AML-193 (cell line): ENCODE measurements at regions not wholly inside any gene's neighbourhood (a gene's known extent, or its start where the extent isn't known, plus 50 kb on each side); places are given as distances from the start of the nearest gene placed in this dataset.
"Not testable (repeated sequence)": the region's sequence is repeated elsewhere in the genome, so short reads cannot be mapped to it uniquely, and the experiment has no call there.

Source experiments
- DNase-seq, 2 experiments: peaks; one replicate each; lab custom pipeline; 2025; lab: John Stamatoyannopoulos, UW

DNA sequence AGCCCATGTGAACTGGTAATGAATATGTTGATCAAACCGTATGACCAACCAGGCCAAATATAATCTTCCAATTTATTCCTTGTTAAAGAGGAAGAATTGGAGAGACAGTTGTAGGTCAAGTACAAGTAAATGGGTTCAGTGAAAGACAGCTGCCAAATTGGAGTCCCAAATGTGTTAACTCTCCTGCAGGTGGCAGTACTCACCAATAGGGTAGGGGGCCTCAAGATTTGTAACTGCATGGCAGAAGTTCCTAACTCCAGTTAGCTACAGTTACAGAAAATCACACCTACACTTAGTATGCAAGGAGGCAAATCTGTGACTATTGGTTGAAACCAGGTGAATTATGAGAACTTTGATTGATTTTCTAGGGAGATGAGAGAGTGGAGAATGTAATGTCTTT, 278.0 kb downstream of the ZBBX start:
- DNase-seq: peak; percentile 54 to 57

DNA sequence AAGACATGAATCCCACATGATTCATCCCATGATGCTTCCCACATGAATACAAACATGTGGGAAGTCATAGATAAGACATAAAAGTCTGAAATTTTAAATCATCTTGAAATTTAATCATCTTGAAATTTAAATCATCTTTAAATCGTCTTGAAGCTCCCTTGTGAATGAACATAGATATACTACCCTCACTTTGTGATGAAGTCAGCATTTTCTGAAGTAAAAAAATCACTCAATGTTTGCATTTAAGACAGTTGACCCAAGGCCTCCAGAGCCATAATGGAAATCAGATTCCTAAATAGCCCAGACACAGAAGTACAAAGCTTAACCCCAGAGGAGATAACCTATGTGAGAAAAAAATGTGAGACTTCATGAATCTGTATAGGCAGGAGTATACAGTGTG, 279.4 kb downstream of the ZBBX start:
- no peak for DNase-seq

DNA sequence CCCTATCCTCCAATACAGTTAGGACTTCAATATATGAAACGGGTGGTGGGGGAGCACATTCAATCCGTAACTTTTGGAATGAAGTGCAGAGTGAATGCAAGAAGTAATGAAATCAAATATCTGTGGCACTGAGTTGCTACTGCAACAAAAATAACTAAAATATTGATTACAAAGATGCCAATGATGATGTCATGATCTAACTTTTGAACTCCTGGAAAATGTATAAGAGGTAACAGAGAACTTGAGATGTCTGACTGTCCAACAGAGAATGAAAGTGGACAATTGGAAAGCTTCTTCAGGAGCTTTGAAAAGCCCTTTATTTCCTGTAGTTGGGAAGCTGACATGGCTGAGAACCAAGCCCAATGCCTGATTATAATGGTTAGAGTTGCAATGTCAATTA, 279.9 kb downstream of the ZBBX start:
- no peak for DNase-seq

DNA sequence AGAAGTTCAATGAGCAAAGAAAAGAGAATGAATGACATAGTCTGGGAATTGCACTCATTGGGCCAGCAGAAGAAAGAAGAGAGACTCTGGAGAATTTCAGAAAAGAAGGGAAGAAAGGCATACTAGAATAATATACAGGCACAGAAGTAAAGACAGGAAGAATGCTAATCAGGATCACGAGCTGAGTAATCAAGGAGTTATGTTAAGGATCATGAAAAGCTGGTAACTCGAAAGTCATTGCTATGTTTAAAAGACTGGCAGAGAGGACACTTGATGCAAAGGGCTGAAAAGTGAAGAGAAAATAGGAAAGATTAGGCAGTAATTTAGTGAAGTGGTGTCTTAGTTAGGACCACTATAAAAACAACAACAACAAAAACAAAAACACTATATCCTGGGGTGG, 284.1 kb downstream of the ZBBX start:
- DNase-seq: no peak

DNA sequence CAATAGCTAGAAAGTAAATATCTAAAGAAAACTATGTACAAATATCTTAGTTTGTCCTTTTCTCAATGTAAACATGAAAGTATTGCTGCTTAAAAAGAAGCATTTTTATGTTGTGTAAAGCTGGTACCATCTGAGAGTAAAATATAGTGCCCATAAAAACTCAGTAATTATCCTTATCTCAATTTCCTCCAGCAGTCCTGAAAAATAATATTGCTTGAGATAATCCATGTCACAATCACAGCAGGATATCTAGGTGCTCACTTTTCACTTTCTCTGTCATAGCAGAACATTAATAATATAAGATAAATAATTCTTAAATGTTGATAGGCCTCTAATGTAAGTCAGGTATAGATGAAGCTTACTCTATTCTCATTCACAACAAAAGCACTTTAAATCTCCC, 285.5 kb downstream of the ZBBX start:
- DNase-seq: no peak

DNA sequence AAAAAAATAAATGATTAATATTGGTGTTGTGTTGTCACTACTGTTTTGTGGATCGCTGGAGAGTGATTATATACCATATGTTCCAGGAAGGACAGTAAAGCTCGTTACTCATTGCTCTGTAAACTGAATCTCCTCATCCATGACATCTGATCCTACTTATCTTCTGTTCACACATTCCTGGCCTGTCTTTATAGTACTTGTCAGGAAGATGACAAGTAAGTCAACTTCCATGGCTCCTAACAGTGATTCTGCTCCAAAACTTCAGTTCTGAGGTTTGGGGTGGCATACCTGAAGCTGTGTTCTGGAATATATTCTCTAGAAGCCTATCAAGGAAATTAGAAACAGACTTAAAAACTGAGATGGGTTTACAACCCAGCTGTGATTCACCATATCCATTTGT, 288.9 kb downstream of the ZBBX start:
- DNase-seq: no peak

DNA sequence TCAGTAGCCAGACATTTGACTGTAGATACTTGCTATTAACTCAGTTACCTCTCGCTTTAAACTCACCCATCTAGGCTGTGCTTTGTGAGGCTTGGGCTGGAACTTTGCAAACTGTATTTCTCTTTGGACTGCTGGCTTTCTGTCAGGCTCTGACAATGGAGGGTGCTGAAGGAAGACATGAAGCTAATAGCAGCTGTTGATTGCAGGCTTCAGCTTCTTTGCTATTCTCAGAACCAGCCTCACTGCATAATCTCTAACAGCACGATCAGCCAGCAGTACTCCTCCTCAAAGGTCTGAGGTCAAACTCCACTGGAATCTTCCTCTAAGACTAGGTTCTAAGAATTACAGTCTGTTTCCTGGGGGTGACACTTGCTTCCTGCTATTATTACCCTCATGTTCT, 295.6 kb downstream of the ZBBX start:
- DNase-seq: peak; percentile 52 to 58

DNA sequence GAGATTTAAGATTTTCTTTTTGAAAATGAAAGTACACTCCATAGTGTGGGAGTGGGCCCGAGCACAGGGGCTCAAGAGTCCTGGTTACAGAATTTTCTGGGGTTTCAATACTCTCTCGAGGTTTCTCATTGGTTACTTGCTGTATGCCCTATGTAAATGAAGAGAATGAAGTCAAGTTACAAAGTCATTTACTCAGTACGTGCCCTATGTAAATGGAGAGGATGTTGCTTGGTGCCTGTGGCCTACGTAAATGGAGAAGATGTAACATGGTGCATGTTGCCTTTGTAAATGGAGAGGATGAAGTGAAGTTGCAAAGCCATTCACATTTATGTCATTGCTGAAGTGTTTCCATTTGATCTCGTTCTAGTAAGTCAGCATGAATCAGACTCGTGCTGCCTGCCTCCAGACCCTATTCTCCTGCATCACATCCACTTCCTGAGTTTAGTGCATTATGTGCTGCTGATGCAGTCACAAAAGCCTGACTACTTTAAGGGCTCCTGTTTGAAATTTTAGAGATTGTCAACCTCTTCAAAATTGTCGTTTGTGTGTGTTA, 302.0 kb downstream of the ZBBX start:
- DNase-seq: no peak

DNA sequence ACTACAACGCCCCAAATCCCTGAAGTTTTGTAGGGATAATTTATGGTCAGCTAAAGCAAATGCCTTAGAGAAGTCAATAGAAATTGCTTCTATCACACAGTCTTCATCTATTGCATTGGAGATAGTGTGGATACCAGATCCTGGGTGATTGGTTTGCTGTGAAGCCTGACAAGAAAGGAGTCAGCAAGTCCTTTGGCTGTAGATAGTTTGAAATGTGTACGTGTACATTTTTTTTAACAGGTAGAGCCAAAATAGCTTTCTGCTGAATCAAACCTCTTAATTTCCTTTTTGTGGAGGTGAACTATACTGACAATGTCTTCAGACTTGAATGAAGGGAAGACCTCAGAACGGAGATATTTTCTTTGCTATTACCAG, 312.3 kb downstream of the ZBBX start:
- no peak for DNase-seq

DNA sequence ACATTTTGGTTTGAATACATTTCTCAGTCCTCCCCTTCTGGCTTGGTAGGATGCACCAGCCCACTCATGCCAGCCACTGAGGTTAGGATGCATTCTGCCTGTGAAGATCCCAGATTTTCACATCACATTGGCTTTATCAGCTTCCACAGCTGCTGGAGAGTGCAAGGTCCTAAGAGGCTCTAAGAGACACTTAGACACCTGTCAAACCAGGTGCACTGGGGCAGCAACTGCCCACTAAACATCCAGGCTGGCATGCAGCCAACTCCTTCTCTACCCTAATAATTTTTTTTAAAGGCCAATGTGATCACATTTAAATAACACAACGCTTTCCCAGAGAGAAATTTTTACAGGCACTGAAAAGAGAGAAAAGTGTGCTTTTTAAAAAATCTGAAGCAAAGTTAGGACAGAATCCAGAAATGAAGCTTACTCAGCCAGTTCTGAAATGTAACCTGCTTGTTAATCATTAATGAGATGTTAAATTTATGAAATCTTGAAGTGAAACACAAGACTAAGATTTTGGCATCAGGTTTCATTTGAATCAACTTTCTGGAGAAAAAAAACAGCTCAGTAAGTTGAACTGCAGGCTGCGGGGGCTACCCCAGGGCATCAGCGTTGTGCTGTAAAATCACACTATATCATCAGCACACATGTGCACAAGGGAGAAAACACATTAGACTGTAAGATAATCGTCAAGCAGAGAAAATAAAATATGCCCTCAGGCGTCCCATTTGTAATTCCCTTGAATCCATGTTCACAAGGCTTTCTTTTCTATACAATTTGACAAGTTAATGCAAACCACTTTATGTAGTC, 312.9 kb downstream of the ZBBX start:
- DNase-seq: no peak

DNA sequence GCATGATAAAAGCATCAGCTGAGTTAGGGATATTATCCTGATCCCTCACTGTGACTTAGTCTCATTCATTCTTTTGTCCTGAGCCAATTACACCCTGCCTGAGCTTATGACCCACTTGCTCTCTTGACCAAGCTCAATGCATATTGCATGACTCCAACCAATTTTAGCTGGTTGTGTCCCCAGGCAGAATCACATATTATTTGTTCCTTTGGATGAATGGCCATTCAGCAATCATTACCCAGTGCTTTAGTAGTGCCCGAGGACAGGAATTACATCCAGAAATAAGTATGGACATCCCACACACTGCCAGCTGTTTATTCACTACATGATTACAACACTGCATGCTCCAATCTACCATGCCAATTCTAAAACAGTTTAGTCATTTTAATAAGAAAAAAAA, 322.5 kb downstream of the ZBBX start:
- no peak for DNase-seq

DNA sequence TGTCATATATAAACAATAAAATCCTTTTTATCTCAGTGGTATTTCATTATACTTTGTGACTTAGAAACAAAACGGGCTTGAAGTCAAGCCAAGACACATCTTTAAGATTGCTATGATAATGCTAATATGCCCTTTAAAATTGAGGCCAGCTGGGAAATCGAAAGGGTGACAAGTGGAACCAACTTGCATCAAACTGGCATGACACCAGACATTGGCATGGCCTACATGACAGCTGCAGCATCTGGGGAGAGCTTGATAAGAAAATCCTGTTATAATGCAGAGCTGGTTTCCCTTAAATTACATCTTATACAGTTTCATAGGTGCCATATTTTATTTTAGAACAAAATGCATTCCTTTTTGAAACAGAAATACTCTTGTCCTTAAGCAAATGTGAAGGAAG, 325.2 kb downstream of the ZBBX start:
- no peak for DNase-seq

DNA sequence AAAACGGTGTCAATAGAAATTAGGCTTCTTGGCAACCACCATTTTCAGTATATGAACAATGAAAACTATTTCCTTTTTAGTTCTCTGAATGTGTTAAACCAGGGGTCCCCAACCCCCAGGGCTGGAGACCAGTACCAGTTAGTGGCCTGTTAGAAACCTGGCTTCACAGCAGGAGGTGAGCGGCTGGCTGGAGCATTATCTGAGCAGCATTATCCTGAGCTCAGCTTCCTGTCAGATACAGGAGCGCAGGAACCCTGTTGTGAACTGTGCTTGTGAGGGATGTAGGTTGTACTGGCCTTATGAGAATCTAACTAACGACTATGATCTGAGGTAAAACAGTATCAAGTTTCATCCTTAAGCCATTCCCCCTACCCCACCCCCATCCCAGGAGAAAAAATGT, 328.7 kb downstream of the ZBBX start:
- no peak for DNase-seq

DNA sequence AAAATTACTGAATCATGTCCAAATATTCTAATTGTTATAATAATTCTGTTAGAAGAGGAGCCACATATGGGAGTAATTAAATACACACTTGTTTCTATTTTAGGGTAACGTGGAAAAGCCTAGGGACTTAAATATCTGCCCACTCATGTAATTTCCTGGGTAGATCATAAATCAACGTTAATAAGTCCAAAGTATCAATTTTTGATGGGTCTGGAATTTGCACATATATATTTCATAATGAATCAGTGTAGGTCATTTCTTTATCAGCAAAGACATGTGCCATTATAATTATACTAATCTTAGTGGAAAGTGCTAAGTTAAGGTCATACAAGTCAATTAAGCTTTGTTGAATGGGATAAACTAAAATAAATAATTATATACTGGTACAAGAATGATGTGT, 346.2 kb downstream of the ZBBX start:
- no peak for DNase-seq

DNA sequence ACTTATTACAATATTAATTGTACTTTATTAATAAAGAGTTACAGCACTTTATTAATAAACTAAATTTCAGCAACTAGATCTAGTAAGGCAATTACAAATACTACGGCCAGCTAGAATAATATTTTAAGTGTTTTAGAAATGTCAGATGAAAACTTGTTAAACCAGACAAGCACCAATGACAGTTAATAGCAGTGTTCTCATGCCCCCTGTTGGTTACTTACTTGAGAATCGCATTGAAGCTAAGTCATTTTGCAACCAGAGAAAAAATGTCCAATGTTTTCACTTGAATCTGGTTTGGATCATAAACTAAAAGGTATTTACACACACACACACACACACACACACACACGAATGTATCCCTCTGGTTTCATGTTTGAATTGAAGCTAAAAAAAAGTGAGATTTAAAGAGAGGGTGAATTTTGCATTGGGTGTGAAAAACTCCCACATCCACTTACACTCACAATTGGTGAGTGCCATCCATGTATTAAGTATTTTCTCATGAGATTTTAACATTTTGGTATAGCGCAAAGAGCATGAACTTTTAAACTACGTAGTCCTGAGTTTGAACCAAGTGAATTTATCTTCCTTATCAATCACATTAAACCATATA, 347.7 kb downstream of the ZBBX start:
- DNase-seq: peak; percentile 73 to 80

DNA sequence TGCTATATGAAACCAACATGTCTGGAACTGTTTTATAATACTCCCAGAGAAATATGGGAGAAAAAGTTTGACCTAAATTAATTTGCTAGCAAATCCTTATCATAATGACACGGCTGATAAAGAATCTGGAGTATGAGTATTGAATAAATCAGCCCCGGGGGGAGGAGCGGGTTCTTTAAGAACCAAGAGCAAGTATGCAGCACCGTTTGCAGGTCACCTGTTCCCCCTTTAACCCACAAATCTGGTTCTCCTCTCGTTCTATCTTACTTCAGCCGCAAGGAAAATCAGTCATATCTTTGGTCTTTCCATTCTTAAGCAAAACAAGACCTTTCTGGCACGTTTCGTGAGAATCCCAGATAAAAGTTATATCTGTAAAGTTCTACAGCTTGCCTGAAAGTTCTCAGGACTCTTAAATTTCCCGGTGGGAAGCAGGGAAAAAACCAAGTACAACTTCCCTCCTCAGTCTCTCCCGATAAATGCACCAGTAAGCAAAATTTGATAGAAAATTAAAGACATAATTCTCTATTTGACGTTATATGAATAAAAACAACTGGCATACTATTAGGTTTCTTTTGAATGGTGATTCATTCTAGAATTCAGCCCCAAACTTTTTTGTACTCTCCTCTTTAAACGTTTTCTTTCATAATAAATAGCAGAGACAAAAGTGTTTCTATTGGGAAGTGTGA, 348.6 kb downstream of the ZBBX start:
- no peak for DNase-seq

DNA sequence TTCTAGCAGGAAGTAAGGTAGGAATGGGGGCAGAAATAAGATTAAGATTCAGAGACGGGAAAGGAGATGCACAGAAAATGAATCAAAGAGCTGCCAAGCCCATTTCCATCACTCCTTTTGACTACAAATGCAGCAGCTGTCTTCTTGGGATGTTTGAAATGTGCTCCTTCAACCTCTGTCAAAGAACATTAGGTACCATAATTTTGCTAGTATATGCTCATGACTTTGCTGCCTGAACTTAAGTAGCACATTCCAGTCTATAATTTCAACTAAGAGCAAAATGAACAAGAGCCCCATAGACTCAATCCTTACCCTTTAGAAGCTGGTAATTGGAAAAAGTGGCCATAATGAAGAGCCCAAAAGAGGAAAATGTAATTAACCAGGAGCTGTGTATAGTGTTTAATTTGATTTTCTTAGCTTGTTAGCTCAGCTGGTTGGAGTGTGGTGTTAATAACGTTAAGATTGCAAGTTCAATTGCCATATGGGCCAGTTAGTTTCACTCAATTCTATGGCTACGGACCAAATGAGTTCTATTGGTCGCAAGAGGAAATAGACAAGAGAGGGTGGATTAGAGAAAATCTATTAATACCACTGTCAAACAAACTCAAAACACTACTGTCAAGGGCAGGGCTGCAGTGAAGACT, 349.9 kb downstream of the ZBBX start:
- no peak for DNase-seq

DNA sequence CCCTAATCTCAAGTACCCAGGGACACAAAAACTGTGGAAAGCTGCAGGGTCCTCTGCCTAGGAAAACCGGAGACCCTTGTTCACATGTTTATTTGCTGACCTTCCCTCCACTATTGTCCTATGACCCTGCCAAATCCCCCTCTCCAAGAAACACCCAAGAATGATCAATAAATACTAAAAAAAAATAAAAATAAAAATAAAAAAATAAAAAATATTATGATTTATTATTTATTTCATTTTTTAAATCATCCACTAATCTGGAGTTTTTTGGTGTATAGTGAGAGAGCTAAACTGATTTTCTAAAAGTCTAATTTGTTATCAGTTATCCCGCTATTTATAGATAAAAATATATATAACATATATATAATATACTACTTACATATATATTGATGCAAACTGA, 360.6 kb downstream of the ZBBX start:
- DNase-seq: not testable (repeated sequence)

DNA sequence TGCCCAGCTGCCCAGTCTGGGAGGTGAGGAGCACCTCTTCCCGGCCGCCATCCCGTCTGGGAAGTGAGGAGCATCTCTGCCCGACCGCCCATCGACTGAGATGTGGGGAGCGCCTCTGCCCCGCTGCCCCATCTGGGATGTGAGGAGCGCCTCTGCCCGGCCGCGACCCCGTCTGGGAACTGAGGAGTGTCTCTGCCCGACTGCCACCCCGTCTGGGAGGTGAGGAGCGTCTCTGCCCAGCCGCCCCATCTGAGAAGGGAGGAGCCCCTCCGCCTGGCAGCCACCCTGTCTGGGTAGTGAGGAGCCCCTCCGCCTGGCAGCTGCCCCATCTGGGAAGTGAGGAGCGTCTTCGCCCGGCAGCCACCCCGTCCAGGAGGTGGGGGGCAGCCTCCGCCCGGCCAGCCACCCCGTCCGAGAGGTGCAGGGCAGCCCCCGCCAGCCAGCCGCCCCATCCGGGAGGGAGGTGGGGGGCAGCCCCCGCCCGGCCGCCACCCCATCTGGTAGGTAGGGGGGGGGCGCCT, 361.4 kb downstream of the ZBBX start:
- DNase-seq: not testable (repeated sequence)

DNA sequence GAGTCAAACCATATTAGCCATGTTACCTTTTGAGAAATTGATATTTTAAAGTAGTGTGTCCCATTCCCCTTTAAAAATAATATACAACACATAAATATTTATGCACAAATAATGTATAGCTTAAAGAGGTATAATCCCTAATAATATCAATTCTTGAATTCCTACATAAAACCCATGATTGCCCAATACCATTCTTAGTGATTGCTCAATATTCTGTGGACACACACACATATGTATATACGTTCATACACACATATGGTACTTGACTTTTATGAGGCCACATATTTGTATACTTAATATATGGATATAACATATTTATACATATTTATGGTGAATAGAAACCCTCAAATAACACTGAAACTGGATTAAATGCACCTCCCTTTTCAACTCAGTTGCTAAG, 367.4 kb downstream of the ZBBX start:
- no peak for DNase-seq

DNA sequence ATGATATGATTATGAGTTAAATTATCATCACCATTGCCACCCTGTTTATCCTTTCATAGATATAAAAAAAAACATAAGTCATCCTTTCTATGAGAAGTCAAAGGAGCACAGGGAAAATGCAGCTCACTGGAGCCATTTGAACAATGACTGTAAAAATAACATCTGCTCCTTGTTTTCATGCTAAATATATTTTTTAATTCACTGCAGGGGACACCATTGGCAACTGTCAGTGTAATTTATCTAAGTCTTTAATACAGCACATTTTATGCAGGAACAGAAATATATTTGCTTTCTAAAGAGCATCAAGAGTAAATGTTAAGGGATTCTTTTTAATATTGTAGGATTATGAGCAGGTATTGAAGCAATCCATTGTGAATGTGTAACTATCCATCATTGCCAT, 371.3 kb downstream of the ZBBX start:
- no peak for DNase-seq

DNA sequence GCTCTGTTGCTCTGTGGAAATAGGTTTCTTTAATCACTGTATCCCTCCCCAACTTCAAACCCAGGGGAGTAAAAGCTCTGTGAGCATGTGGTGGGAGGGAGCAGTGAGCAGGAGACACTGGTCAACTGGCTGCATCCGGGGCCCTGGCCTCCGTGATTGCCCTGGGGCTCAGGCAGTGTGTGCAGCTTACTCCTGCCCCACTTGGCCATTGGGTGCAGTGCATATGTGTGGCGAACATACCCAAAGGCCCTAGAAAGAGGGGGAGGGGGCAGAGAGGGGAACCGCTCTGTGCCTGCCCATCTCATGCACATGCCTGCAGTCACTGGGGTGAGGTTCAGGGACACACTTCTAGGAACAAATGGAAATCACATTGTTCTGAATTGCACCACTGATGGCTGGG, 378.7 kb downstream of the ZBBX start:
- no peak for DNase-seq
